H1 (cell line): ENCODE measurements at regions not wholly inside any gene's neighbourhood (a gene's known extent, or its start where the extent isn't known, plus 50 kb on each side); places are given as distances from the start of the nearest gene placed in this dataset.

ENCODE experiments used
- CHD2 ChIP-seq: IDR thresholded peaks from 2 replicates; pipeline ENCODE4 v1.6.1; 2012; ENCODE audit warnings: low read length, improper control_type of control experiment
- CTBP2 ChIP-seq: IDR thresholded peaks from 2 replicates; pipeline ENCODE4 v1.7.0; 2011; ENCODE audit warnings: borderline replicate concordance, mild to moderate bottlenecking, moderate library complexity, mixed read lengths, low read length; ENCODE audit not compliant: insufficient read depth, insufficient read length
- HDAC2 ChIP-seq, 2 experiments: fragments of 300-600 bp in 1 of 2; sonication (generic) in 1 of 2; IDR thresholded peaks; 2 replicates each; pipeline ENCODE4 v1.6.1; 2011 to 2012; ENCODE audit warnings: low read depth in 2 of 2, low read length in 2 of 2, mild to moderate bottlenecking in 2 of 2, moderate library complexity in 2 of 2, borderline replicate concordance in 1 of 2, inconsistent platforms in 1 of 2
- POLR2A ChIP-seq, 2 experiments: IDR thresholded peaks; 1 replicate in 1 of 2; 2 replicates in 1 of 2; pipeline ENCODE4 v1.6.1; 2011; ENCODE audit warnings: low read depth in 2 of 2, low read length in 2 of 2, mild to moderate bottlenecking in 2 of 2; ENCODE audit errors: control extremely low read depth in 1 of 2
- RXRA ChIP-seq: IDR thresholded peaks from 2 replicates; pipeline ENCODE4 v1.6.1; 2011; ENCODE audit warnings: low read depth, mild to moderate bottlenecking, low read length, moderate library complexity; ENCODE audit not compliant: insufficient read depth
- TF ChIP-seq, protein P1 (sequence below): fragments of 300-600 bp; sonication (generic); IDR thresholded peaks from 2 replicates; pipeline ENCODE4 v1.7.1; 2012; ENCODE audit warnings: low read length, moderate library complexity, mild to moderate bottlenecking, inconsistent platforms; ENCODE audit not compliant: insufficient replicate concordance
- TF ChIP-seq, protein P2 (sequence below): IDR thresholded peaks from 2 replicates; pipeline ENCODE4 v1.6.1; 2012; ENCODE audit warnings: low read length, inconsistent platforms

DNA sequence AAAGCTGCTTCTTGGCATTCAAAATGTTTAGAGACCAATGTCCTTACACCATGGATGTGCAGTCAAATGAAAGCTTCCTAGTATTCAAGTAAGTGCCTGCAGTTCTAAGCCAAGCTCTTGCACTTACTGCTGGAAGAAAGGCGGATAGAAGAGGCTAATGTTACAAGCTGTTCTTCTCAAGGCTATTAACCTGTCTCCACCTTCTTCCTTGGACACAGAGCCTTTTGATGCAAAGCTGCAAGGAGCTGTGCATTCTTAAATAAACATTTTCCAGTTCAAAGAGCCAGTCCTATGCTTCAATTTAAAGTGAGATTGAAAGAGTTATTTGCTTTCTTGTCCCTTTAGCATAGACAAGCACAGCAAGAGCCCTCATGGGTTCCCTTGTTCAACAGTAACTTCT is 167.9 kb upstream of the RUNX1 start (continued):
- TF ChIP-seq, protein P1, sequence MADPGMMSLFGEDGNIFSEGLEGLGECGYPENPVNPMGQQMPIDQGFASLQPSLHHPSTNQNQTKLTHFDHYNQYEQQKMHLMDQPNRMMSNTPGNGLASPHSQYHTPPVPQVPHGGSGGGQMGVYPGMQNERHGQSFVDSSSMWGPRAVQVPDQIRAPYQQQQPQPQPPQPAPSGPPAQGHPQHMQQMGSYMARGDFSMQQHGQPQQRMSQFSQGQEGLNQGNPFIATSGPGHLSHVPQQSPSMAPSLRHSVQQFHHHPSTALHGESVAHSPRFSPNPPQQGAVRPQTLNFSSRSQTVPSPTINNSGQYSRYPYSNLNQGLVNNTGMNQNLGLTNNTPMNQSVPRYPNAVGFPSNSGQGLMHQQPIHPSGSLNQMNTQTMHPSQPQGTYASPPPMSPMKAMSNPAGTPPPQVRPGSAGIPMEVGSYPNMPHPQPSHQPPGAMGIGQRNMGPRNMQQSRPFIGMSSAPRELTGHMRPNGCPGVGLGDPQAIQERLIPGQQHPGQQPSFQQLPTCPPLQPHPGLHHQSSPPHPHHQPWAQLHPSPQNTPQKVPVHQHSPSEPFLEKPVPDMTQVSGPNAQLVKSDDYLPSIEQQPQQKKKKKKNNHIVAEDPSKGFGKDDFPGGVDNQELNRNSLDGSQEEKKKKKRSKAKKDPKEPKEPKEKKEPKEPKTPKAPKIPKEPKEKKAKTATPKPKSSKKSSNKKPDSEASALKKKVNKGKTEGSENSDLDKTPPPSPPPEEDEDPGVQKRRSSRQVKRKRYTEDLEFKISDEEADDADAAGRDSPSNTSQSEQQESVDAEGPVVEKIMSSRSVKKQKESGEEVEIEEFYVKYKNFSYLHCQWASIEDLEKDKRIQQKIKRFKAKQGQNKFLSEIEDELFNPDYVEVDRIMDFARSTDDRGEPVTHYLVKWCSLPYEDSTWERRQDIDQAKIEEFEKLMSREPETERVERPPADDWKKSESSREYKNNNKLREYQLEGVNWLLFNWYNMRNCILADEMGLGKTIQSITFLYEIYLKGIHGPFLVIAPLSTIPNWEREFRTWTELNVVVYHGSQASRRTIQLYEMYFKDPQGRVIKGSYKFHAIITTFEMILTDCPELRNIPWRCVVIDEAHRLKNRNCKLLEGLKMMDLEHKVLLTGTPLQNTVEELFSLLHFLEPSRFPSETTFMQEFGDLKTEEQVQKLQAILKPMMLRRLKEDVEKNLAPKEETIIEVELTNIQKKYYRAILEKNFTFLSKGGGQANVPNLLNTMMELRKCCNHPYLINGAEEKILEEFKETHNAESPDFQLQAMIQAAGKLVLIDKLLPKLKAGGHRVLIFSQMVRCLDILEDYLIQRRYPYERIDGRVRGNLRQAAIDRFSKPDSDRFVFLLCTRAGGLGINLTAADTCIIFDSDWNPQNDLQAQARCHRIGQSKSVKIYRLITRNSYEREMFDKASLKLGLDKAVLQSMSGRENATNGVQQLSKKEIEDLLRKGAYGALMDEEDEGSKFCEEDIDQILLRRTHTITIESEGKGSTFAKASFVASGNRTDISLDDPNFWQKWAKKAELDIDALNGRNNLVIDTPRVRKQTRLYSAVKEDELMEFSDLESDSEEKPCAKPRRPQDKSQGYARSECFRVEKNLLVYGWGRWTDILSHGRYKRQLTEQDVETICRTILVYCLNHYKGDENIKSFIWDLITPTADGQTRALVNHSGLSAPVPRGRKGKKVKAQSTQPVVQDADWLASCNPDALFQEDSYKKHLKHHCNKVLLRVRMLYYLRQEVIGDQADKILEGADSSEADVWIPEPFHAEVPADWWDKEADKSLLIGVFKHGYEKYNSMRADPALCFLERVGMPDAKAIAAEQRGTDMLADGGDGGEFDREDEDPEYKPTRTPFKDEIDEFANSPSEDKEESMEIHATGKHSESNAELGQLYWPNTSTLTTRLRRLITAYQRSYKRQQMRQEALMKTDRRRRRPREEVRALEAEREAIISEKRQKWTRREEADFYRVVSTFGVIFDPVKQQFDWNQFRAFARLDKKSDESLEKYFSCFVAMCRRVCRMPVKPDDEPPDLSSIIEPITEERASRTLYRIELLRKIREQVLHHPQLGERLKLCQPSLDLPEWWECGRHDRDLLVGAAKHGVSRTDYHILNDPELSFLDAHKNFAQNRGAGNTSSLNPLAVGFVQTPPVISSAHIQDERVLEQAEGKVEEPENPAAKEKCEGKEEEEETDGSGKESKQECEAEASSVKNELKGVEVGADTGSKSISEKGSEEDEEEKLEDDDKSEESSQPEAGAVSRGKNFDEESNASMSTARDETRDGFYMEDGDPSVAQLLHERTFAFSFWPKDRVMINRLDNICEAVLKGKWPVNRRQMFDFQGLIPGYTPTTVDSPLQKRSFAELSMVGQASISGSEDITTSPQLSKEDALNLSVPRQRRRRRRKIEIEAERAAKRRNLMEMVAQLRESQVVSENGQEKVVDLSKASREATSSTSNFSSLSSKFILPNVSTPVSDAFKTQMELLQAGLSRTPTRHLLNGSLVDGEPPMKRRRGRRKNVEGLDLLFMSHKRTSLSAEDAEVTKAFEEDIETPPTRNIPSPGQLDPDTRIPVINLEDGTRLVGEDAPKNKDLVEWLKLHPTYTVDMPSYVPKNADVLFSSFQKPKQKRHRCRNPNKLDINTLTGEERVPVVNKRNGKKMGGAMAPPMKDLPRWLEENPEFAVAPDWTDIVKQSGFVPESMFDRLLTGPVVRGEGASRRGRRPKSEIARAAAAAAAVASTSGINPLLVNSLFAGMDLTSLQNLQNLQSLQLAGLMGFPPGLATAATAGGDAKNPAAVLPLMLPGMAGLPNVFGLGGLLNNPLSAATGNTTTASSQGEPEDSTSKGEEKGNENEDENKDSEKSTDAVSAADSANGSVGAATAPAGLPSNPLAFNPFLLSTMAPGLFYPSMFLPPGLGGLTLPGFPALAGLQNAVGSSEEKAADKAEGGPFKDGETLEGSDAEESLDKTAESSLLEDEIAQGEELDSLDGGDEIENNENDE = no peak
- TF ChIP-seq RXRA (no peak), HDAC2 (IDR thresholded peaks at IDR 0.05; ENCODE audit: borderline replicate concordance in 1 of 2, low read depth in 2 of 2, low read length in 2 of 2) (no peak), CHD2 (no peak), POLR2A (IDR thresholded peaks at IDR 0.05; ENCODE audit: control extremely low read depth in 1 of 2, low read depth in 2 of 2, low read length in 2 of 2) (no peak), CTBP2 (no peak)
- TF ChIP-seq, protein P2, sequence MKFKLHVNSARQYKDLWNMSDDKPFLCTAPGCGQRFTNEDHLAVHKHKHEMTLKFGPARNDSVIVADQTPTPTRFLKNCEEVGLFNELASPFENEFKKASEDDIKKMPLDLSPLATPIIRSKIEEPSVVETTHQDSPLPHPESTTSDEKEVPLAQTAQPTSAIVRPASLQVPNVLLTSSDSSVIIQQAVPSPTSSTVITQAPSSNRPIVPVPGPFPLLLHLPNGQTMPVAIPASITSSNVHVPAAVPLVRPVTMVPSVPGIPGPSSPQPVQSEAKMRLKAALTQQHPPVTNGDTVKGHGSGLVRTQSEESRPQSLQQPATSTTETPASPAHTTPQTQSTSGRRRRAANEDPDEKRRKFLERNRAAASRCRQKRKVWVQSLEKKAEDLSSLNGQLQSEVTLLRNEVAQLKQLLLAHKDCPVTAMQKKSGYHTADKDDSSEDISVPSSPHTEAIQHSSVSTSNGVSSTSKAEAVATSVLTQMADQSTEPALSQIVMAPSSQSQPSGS = no peak
